A549 (cell line): ENCODE measurements at regions not wholly inside any gene's neighbourhood (a gene's known extent, or its start where the extent isn't known, plus 50 kb on each side); places are given as distances from the start of the nearest gene placed in this dataset.

ENCODE experiments used
- ATAC-seq, 2 experiments: fragments of 200-7000 bp in 1 of 2; fragments of >200 bp in 1 of 2; cut with Nextera tagmentation in 1 of 2; cut with Tn5 transposase in 1 of 2; 3 replicates each; pipeline versions ENCODE4 v1.8.0 to v1.9.1; 2018 to 2020; ENCODE audit warnings: mild to moderate bottlenecking in 1 of 2, moderate library complexity in 1 of 2
- CTCF ChIA-PET: fragments of 300-600 bp; sonication (Branson Sonifier 250); formaldehyde crosslinking; extraction: SDS; loops from one replicate; lab custom pipeline; 2021; ENCODE audit warnings: antibody characterized with exemption, inconsistent platforms; lab: Yijun Ruan, JAX
- POLR2A ChIA-PET: fragments of 350-600 bp; formaldehyde crosslinking; extraction: SDS; loops from one replicate; lab custom pipeline; 2021; ENCODE audit warnings: antibody characterized with exemption, inconsistent platforms; lab: Yijun Ruan, JAX
- DNase-seq, 2 experiments: peaks; one replicate each; pipeline versions ENCODE4 v3.0.0 to v3.0.0-alpha.2; 2011 to 2016; ENCODE audit warnings: low read depth in 1 of 2, low spot score in 1 of 2
- FAIRE-seq: peaks from 2 replicates; lab custom pipeline; 2011; peaks lifted over from hg19 to GRCh38; lab: Jason Lieb, UNC
- H3K27ac ChIP-seq, 2 experiments: fragments of >200 bp; sonication (Bioruptor Twin); formaldehyde crosslinking; 3 replicates each; pipeline ENCODE4 v1.5.1; 2016 to 2017
- H3K4me1 ChIP-seq: fragments of >200 bp; sonication (Bioruptor Twin); formaldehyde crosslinking; 3 replicates; pipeline ENCODE4 v1.6.1; 2016
- H3K4me2 ChIP-seq: fragments of >200 bp; sonication (Bioruptor Twin); formaldehyde crosslinking; 3 replicates; pipeline ENCODE4 v1.6.1; 2016
- H3K4me3 ChIP-seq: fragments of >200 bp; sonication (Bioruptor Twin); formaldehyde crosslinking; 3 replicates; pipeline ENCODE4 v1.5.1; 2016
- H3K9me3 ChIP-seq: fragments of >200 bp; sonication (Bioruptor Twin); formaldehyde crosslinking; 3 replicates; pipeline ENCODE4 v1.6.1; 2016
- CBX2 ChIP-seq: fragments of 200-600 bp; sonication (generic); IDR thresholded peaks from 2 replicates; pipeline ENCODE4 v1.6.1; 2016; ENCODE audit warnings: low read depth, mild to moderate bottlenecking, borderline replicate concordance
- CHD2 ChIP-seq: fragments of 150-350 bp; IDR thresholded peaks from 2 replicates; pipeline ENCODE4 v1.6.1; 2014; ENCODE audit warnings: low read length; ENCODE audit not compliant: partially characterized antibody
- CHD4 ChIP-seq: fragments of 200-600 bp; sonication (generic); IDR thresholded peaks from 2 replicates; pipeline ENCODE4 v1.6.1; 2016; ENCODE audit warnings: antibody characterized with exemption, mild to moderate bottlenecking, borderline replicate concordance
- EHF ChIP-seq: fragments of 250-450 bp; sonication (Bioruptor Pico); IDR thresholded peaks from 2 replicates; pipeline ENCODE4 v1.5.0; 2020; ENCODE audit warnings: mild to moderate bottlenecking
- EP300 ChIP-seq, 2 experiments: fragments of >200 bp; sonication (Bioruptor Twin); formaldehyde crosslinking; IDR thresholded peaks; 2 replicates in 1 of 2; 3 replicates in 1 of 2; pipeline ENCODE4 v1.6.1; 2016 to 2017
- FOSB ChIP-seq: fragments of 250-450 bp; sonication (Bioruptor Pico); IDR thresholded peaks from 2 replicates; pipeline ENCODE4 v1.5.0; 2020; ENCODE audit warnings: mild to moderate bottlenecking, moderate library complexity
- FOSL2 ChIP-seq, 2 experiments: fragments of 450-650 bp in 1 of 2; fragments of >200 bp in 1 of 2; sonication (Bioruptor Twin) in 1 of 2; formaldehyde crosslinking; IDR thresholded peaks; 2 replicates each; pipeline versions ENCODE4 v1.5.0 to v1.6.1; 2016 to 2020; ENCODE audit warnings: mild to moderate bottlenecking in 1 of 2, moderate library complexity in 1 of 2
- HDAC2 ChIP-seq: fragments of 200-600 bp; sonication (generic); IDR thresholded peaks from 2 replicates; pipeline ENCODE4 v1.6.1; 2016
- HOXB13 ChIP-seq: fragments of 250-450 bp; sonication (Bioruptor Pico); IDR thresholded peaks from 2 replicates; pipeline ENCODE4 v1.5.0; 2020; ENCODE audit warnings: low read depth, mild to moderate bottlenecking, moderate library complexity
- HOXB5 ChIP-seq: fragments of 250-450 bp; sonication (Bioruptor Pico); IDR thresholded peaks from 2 replicates; pipeline ENCODE4 v1.5.0; 2020; ENCODE audit warnings: mild to moderate bottlenecking, moderate library complexity
- JUNB ChIP-seq: fragments of >200 bp; sonication (Bioruptor Twin); formaldehyde crosslinking; IDR thresholded peaks from 2 replicates; pipeline ENCODE4 v1.6.1; 2016
- KDM5A ChIP-seq: fragments of 200-600 bp; sonication (generic); IDR thresholded peaks from 2 replicates; pipeline ENCODE4 v1.6.1; 2016; ENCODE audit warnings: antibody characterized with exemption, mild to moderate bottlenecking
- MAZ ChIP-seq: fragments of 150-350 bp; IDR thresholded peaks from 2 replicates; pipeline ENCODE4 v1.6.1; 2014; ENCODE audit warnings: antibody characterized with exemption, low read depth, low read length, borderline replicate concordance
- MYC ChIP-seq: IDR thresholded peaks from 2 replicates; pipeline ENCODE4 v1.6.1; 2012; ENCODE audit warnings: mild to moderate bottlenecking, inconsistent platforms, low read length, improper control_type of control experiment, borderline replicate concordance
- NR3C1 ChIP-seq: fragments of >200 bp; sonication (Bioruptor Twin); formaldehyde crosslinking; IDR thresholded peaks from 3 replicates; pipeline ENCODE4 v1.6.1; 2017
- POLR2A ChIP-seq: IDR thresholded peaks from 2 replicates; pipeline ENCODE4 v1.6.1; 2012; ENCODE audit warnings: mild to moderate bottlenecking, low read length
- RAD21 ChIP-seq, 2 experiments: fragments of >200 bp in 1 of 2; sonication (Bioruptor Twin) in 1 of 2; formaldehyde crosslinking in 1 of 2; IDR thresholded peaks in 1 of 2; conservative IDR thresholded peaks in 1 of 2; 2 replicates in 1 of 2; 3 replicates in 1 of 2; pipeline ENCODE4 v1.6.1; 2012 to 2018; ENCODE audit warnings: inconsistent platforms in 1 of 2
- RCOR1 ChIP-seq: fragments of 150-350 bp; IDR thresholded peaks from 2 replicates; pipeline ENCODE4 v1.6.1; 2014; ENCODE audit warnings: antibody characterized with exemption, low read length, low read depth
- RFX5 ChIP-seq: fragments of 450-650 bp; IDR thresholded peaks from 2 replicates; pipeline ENCODE4 v1.7.1; 2014; ENCODE audit warnings: antibody characterized with exemption, mild to moderate bottlenecking, moderate library complexity
- TP53 ChIP-seq: fragments of 250-450 bp; sonication (Bioruptor Pico); IDR thresholded peaks from 2 replicates; pipeline ENCODE4 v1.5.0; 2021; ENCODE audit warnings: mild to moderate bottlenecking, moderate library complexity
- WGBS: methylation state at CpG from one replicate; pipeline ENCODE4 v1.1.6; 2017; ENCODE audit errors: missing lambda C conversion rate; 5-methylcytosine and 5-hydroxymethylcytosine counted together
- TF ChIP-seq, protein P1 (sequence below): fragments of 150-350 bp; IDR thresholded peaks from 2 replicates; pipeline ENCODE4 v1.6.1; 2014; ENCODE audit warnings: low read depth, mild to moderate bottlenecking, low read length
- TF ChIP-seq, protein P2 (sequence below): fragments of >200 bp; sonication (Bioruptor Twin); formaldehyde crosslinking; IDR thresholded peaks from 3 replicates; pipeline ENCODE4 v1.6.1; 2016

DNA sequence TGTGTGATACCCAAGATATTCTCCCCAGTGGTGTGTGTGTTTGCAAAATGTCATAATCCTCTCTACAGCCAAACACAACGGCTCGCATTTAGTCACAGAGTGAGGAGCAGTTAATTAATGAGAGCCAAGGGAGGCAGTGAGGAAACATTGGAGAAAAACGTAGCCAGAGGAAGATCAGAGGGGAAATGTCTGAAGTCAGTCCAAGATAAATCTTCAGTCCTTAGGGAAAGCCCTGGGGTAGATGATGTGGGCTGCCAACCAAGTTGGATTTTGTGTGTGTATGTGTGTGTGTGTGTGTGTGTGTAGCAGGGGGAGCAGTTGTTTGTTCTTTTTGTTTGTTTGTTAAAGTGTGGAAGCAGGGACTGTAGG lies 201.0 kb upstream of the PTBP2 start:
- DNase-seq = no peak
- no peak overlapping the region for H3K27ac ChIP-seq
- no peak overlapping the region for H3K4me2 ChIP-seq
- no peak for ATAC-seq
- peaks cover 21% of the 10 kb centered on the region for H3K4me1 ChIP-seq
- no peak for TF ChIP-seq TP53 (CRISPR knock-in tag)
- no peak for TF ChIP-seq MYC
- no peak for TF ChIP-seq NR3C1
- no peak for TF ChIP-seq RCOR1
- TF ChIP-seq, protein P1, sequence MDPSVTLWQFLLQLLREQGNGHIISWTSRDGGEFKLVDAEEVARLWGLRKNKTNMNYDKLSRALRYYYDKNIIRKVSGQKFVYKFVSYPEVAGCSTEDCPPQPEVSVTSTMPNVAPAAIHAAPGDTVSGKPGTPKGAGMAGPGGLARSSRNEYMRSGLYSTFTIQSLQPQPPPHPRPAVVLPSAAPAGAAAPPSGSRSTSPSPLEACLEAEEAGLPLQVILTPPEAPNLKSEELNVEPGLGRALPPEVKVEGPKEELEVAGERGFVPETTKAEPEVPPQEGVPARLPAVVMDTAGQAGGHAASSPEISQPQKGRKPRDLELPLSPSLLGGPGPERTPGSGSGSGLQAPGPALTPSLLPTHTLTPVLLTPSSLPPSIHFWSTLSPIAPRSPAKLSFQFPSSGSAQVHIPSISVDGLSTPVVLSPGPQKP = no peak
- FAIRE-seq = no peak
- no peak overlapping the region for H3K4me3 ChIP-seq
- ChIA-PET CTCF (no interaction called here), POLR2A (no interaction called here)
- no peaks in the 10 kb centered on the region for H3K9me3 ChIP-seq
- WGBS = 11% methylated on average over 3 of the region's 3 CpGs

DNA sequence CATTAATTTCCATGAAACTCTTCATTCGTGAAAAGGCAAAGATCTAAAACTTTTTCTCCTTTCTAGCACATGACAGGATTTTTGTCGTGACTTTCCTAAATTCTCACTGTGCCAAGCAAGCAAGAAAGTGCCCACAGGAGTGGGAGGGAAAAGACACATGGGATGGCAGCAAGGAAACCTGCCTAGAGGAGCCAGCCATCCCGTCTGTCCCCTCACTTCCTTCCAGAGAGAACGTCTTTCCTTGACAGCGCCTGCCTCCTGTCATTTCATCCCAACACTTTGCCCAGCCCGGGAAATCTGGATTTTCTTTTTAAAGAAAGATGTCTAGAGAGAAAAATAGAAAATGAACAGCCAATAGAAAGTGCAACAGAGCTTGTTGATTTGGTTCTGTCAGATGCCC lies 200.6 kb upstream of the PTBP2 start:
- Histone ChIP-seq H3K4me1 (peaks cover 21% of the 10 kb centered on the region), H3K9me3 (no peaks in the 10 kb centered on the region), H3K4me3 (no peak overlapping the region), H3K27ac (no peak overlapping the region), H3K4me2 (no peak overlapping the region)
- 66% methylated on average over 6 of the region's 6 CpGs for WGBS
- ChIA-PET POLR2A (no interaction called here), CTCF (no interaction called here)
- DNase-seq (no peak), FAIRE-seq (no peak), ATAC-seq (no peak)
- TF ChIP-seq FOSL2 (IDR thresholded peaks at IDR 0.05) = no peak
- no peak for TF ChIP-seq FOSL2 (CRISPR knock-in tag; IDR thresholded peaks at IDR 0.05)
- TF ChIP-seq HOXB13 (CRISPR knock-in tag) = no peak
- no peak for TF ChIP-seq POLR2A
- TF ChIP-seq JUNB = no peak
- no peak for TF ChIP-seq MAZ
- no peak for TF ChIP-seq HDAC2
- TF ChIP-seq RAD21 (conservative IDR thresholded peaks at IDR 0.05 in 1 of 2, IDR thresholded peaks at IDR 0.05 in 1 of 2) = no peak
- no peak for TF ChIP-seq CHD2
- TF ChIP-seq CHD4 = no peak
- TF ChIP-seq EHF (CRISPR knock-in tag) = no peak
- TF ChIP-seq CBX2 = no peak
- TF ChIP-seq, protein P2, sequence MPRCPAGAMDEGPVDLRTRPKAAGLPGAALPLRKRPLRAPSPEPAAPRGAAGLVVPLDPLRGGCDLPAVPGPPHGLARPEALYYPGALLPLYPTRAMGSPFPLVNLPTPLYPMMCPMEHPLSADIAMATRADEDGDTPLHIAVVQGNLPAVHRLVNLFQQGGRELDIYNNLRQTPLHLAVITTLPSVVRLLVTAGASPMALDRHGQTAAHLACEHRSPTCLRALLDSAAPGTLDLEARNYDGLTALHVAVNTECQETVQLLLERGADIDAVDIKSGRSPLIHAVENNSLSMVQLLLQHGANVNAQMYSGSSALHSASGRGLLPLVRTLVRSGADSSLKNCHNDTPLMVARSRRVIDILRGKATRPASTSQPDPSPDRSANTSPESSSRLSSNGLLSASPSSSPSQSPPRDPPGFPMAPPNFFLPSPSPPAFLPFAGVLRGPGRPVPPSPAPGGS = no peak
- TF ChIP-seq HOXB5 = no peak
- no peak for TF ChIP-seq TP53 (CRISPR knock-in tag)
- no peak for TF ChIP-seq EP300 (IDR thresholded peaks at IDR 0.05)
- TF ChIP-seq RFX5 = no peak
- no peak for TF ChIP-seq KDM5A
- TF ChIP-seq MYC = no peak

DNA sequence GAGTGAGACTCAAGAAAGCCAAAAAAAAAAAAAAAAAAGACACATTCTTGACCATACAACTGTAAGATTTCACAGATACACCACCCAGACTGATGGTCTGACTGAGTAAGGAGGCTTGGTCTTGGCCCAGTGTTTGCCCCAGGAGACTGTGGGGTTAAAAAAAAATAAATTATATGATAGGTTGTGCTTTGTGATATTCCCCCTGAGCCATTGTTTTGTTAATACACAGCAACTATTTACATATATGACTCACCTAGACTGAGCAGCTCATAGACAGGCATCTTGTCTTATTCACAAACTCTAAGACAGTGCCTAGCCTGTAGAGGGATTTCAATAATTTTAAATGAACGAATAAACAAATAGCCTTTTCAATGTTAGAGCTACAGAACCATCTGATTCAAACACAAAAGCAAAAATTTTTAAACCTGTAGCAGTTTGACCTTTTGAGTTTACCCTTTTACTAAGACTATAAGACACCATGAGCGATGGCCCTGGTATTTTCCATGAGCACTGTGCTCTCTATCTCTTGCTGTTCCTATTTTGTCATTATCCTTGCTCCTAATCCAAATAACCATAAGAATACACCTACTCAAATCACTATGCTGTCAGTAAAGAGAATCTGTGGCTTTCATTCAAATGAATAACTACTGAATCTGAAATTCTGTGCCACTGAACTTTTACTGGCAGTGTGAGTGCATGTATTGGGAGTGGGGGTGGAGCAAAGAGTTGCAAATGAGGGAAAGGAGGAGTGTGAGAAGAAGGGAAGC lies 199.4 kb upstream of the PTBP2 start:
- POLR2A ChIA-PET = no interaction called here
- Histone ChIP-seq H3K9me3 (no peaks in the 10 kb centered on the region), H3K4me3 (no peak overlapping the region)
- FAIRE-seq = no peak
- peak; percentile 5 to 35 for DNase-seq
- CTCF ChIA-PET = interaction anchor here (0.7 kb wide), 1 partner anchor 40 kb away, joined by 3 read pairs; no protein-coding TSS in a partner anchor
- TF ChIP-seq FOSB (CRISPR knock-in tag) = no peak
- TF ChIP-seq FOSL2 (IDR thresholded peaks at IDR 0.05) = no peak
- peak; percentile 62 for TF ChIP-seq FOSL2 (CRISPR knock-in tag; IDR thresholded peaks at IDR 0.05)
- TF ChIP-seq, all 56 proteins: peak for 1
- H3K27ac ChIP-seq = 0 out of 6 replicates have a peak overlapping the region, but pooled peaks of 1 of the 2 experiments have one; percentile 18
- peak; percentile 85 to 91 for ATAC-seq
- 28% methylated on average over 2 of the region's 2 CpGs for WGBS
- H3K4me1 ChIP-seq = peaks cover 21% of the 10 kb centered on the region
- H3K4me2 ChIP-seq = peak overlapping the region; percentile 53
